GM18498 (cell line): ENCODE measurements at regions not wholly inside any gene's neighbourhood (a gene's known extent, or its start where the extent isn't known, plus 50 kb on each side); places are given as distances from the start of the nearest gene placed in this dataset.

ENCODE experiments used
- ATAC-seq: cut with Tn5 transposase; IDR thresholded peaks from one replicate; pipeline ENCODE4 v1.9.1; 2021; ENCODE audit warnings: mild to moderate bottlenecking, moderate library complexity; ENCODE audit not compliant: unreplicated experiment

DNA sequence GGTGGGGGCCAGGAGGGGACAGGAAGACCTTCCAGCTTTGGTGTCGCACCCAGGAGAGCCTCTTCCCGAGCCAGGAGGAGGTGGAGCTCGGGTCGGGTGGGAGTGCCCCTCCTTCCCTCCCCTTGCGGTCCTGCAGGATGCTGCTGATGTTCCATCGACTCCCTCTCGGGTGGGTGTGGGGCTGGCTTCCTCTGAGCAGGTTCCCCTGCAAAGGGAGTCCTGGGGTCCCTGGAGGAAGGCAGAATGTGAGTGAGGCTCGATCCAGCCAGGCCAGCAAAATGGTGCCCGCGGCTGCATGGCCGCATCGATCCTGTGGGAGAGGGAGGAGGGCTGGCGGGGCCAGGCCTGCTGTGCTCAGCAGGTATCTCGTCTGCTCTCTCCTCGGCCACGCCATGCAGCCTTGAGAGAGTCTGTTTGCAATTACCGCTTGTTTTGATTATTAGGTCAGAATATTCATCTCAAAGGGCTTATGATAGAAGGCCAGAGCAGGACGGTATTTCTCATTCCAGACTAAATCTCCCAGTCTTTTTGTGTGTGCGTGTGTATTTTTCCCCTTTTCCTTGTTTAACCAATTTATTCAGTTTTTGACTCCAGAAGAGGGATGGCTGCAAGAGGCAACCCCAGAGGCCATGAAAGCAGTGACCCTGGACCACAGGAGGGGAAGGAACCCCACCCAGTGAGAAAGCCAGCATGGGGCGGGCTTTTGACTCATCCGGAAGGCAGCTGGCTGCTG lies 137.3 kb upstream of the ZMIZ1 start:
- ATAC-seq = no peak

DNA sequence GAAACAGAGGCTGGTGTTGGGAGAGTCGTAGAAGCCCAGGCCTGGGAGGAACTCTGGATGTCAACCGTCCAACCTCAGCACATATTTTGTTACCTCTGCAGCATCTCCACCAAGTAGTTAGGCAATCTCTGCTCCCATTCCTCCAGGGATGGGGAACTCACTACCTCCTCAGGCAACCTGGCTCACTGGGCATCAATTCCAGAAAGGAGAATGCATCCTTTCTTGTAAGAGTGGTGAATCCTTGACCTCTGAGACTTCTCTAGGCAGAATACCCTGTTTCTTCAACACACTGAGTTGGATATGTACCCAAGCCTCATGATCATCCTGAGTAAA lies 136.7 kb upstream of the ZMIZ1 start:
- no peak for ATAC-seq

DNA sequence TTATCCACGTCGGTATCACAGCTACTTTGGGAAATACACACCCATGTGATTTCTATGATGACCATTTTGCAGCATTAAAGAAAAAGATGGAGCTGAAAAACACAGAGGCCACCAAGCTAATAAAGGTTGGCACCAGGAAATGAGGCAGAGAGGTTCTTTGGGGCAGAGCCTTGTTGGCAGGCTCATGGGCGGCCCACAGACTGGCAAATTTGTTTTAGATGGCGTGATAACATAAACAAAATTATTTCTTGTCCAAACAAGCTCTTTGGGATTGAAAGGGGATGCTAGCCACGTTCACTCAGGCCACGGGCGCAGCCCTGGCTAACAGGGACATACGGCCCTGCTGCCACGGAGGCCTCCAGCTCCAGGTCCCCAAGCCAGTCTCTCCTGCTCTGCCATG lies 135.9 kb upstream of the ZMIZ1 start:
- ATAC-seq = no peak

GRCh38 chr10:78933828-78934531 lies 134.8 kb upstream of the ZMIZ1 start:
- ATAC-seq = no peak

- no peak for ATAC-seq
These were observed 134.3 kb upstream of the ZMIZ1 start for GRCh38 chr10:78934532-78934898.

DNA sequence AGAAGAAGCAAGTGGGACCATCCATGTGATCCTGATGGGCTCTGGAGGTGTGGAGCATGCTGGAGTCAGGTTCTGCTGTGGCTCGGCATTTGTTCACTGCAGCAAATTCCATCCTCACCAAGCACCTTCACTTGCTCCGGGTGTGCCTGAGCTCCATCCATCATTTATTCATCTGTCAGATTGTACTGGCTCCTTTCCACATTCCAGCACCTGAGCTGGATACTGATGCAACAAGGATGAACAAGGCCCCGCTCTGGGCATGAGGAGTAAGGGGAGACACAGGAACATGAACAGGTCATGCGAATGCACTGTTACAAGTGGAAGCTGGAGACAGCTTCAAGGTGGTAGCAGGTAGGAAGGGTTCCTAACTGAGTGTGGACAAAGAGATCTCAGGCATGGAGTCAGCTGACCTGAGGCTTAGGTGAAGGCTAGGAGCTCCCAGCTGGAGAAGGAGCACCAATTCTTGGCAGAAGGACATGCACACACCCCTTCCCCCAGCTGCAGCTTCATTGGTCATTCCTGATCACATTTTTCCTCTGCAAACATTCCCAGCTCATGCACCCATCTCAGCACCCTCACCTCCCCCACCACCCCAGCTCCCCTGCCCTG lies 133.7 kb upstream of the ZMIZ1 start:
- no peak for ATAC-seq

DNA sequence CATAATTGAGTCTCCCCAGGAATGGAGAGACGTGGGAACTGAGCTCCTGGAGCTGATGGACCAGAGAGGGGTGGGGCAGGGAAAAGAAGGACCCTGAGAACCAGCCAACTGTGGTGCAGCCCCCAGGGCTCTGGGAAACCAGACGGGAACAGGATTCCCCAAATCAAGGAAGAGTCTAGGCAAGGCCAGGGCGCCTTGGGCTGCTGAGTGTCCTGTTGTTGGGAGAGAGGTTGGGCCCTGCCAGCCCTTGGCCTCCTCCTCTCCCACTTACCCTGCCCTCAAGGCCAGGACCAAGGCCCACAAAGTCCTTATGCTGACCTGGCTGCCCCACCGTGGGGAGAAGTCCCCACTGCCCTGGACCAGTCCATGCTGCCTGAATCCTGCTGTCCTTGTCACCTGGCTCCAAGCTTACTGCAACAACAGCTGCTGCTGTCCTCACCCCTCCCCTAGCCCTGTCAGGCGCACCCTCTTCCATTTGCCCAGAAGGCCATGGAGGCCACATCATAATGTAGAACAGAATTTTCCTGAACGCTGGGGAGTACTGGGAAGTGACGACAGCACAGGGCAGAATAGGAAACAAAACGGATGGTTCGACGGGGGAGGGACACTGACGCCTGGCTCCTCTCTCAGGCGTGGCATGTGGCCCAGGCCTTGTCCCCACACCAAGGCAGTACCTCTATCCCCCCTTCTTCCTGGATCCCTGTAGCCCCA lies 132.9 kb upstream of the ZMIZ1 start:
- no peak for ATAC-seq

- no peak for ATAC-seq
These were observed 132.1 kb upstream of the ZMIZ1 start for GRCh38 chr10:78936412-78937342.

DNA sequence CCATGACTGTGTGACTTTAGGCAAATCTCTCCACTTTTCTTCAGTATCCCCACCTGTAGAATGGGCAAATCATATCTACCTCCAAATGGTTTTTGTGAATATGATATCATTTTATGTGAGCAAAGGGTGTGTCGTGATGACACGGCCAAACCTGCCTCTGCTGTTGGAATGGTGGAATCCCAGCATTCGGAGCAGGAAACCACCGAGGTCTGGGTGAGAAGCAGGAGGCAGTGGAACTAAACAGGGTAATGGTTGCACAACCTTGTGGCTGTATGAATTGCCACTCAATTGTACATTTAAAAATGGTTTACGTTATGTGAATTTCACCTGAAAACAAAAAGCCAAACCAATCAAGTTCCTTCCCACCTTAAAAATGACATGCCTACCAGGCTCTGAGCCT lies 131.4 kb upstream of the ZMIZ1 start:
- ATAC-seq = no peak

GRCh38 chr10:78937800-78938694 lies 130.7 kb upstream of the ZMIZ1 start:
- no peak for ATAC-seq

DNA sequence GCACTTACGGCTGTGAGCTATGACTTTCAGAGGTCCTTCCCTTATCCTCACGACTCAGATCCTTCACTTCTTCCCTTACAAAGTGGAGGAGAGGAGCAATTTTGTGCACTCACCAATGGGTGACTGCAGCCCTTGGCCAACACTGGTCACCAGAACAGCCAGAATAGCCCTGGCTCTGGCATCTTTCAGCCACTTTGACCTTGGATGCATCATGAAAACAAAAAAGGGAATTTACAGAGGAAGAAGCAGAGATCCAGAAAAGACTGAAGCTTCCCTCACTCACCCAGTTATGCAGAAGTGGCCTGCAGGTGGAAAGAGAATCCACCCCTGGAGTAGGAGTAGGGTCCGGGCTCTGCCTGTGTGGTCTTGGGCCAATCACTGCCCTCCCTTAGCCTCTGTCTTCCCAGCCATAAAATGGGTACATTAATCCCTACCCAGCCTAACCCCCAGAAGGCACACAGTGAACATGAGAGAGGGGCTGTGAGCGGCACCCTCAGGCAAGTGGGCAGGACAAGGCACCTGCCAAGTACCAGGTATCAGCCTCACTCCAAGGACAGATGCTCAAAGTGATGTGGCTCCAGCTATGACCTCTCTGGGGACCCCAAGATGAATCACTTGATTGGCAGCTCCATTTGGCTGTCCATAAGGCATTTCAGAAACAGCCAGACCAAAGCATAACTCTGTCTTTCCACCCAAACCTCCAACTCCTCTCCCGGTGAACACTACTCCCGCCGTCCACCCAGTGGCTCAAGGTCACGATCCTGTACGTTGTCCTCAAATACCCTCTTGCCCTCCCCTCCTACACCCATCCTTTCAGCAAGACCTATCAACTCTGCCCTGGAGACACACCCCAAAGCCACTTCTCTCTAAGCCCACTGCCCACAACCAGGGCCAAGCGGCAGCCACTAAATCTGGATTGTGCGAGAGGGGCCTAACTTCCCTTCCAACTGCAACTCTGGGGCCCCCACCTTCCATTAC lies 129.8 kb upstream of the ZMIZ1 start:
- ATAC-seq = no peak

DNA sequence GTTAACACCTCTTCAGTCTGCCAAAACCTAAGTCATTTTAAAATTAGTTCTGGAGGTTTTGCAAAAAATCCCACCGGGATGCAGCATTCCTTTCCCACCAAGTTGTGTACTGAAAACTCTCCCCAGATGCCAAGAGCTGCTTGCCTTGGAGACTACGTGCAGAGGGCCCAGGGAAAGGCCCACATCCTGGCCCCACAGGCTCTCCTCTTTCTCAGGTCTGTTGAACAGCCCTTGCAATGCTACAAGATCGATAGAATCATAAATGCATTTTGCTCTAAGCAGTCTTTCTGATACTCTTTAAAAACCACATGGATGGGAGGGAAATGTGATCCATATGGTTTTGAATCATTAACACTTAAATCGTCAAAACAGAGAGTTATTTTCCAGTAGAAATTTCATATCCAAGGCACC lies 126.7 kb upstream of the ZMIZ1 start:
- ATAC-seq = no peak

- no peak for ATAC-seq
These were observed 123.9 kb upstream of the ZMIZ1 start for GRCh38 chr10:78944723-78945312.

- ATAC-seq = no peak
These were observed 122.9 kb upstream of the ZMIZ1 start for GRCh38 chr10:78945838-78946237.

DNA sequence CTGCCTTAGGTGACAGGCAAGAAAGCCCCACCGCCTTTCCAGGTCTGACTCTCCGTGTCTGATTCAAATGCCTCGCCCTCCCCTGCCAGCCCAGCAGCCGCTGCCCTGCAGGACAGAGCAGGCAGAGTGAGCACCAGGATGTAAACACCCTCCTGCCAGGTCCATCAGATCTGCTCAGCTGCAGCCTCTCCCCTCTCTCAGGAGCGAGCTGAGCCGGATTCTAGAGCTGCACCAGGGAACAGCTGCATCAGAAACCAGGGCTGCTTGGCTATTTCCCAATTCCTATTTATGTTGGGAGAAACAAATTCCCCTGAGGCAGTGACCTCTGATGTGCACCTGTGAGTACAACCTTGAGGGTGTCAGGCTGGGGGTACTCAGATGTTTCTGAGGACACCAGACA lies 121.5 kb upstream of the ZMIZ1 start:
- no peak for ATAC-seq

DNA sequence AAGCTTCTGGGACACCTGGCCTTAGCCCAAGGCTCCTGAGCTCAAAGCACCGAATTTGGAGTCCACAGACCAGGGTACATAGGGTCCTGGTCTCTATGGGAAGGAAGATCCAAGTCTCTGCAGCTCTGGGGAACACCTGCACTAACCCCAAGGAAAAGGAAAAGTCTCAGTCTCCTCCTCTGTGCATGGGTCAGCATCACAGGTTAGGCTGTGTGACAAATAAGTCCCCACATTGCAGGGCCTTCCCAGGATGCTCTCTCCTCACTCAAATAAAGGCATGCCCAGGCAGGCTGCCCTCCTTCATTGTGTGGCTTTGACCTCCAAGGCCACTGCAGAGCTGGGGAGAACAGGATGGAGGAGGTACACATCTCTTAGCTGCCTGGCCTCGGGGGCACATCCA lies 121.0 kb upstream of the ZMIZ1 start:
- no peak for ATAC-seq

- ATAC-seq = no peak
These were observed 120.1 kb upstream of the ZMIZ1 start for GRCh38 chr10:78948621-78949030.
